Esophagus squamous epithelium (tissue), 5 donors: ENCODE measurements at regions not wholly inside any gene's neighbourhood (a gene's known extent, or its start where the extent isn't known, plus 50 kb on each side); places are given as distances from the start of the nearest gene placed in this dataset.

Experiments used
- DNase-seq: peaks from one replicate; lab custom pipeline; 2025; lab: John Stamatoyannopoulos, UW
- H3K27ac ChIP-seq, 4 donors: fragments of 200-600 bp; sonication (generic); one replicate each; pipeline ENCODE4 v1.5.1; 2016 to 2019; ENCODE audit warnings: mild to moderate bottlenecking in 1 of 4
- H3K27me3 ChIP-seq, 4 donors: fragments of 200-600 bp; sonication (generic); 1 replicate in 3 of 4; 2 replicates in 1 of 4; pipeline versions ENCODE4 v1.5.1 to v1.6.0; 2017 to 2021; ENCODE audit warnings: antibody characterized with exemption in 1 of 4
- H3K36me3 ChIP-seq, 3 donors: fragments of 200-600 bp; sonication (generic); one replicate each; pipeline ENCODE4 v1.5.1; 2016 to 2019
- H3K4me1 ChIP-seq, 3 donors: fragments of 200-600 bp; sonication (generic); one replicate each; pipeline ENCODE4 v1.5.1; 2017 to 2019
- H3K4me3 ChIP-seq, 4 donors: fragments of 200-600 bp; sonication (generic); 1 replicate in 3 of 4; 2 replicates in 1 of 4; pipeline ENCODE4 v1.5.1; 2016 to 2019; ENCODE audit warnings: mild to moderate bottlenecking in 2 of 4, moderate library complexity in 1 of 4
- H3K9me3 ChIP-seq, 3 donors: fragments of 200-600 bp; sonication (generic); one replicate each; pipeline ENCODE4 v1.5.1; 2016 to 2019
- CTCF ChIP-seq, 6 experiments: fragments of 450-650 bp in 4 of 6; fragments of 200-600 bp in 2 of 6; sonication (generic) in 2 of 6; IDR thresholded peaks; one replicate each; pipeline ENCODE4 v1.5.1; 2016 to 2019; ENCODE audit warnings: antibody characterized with exemption in 6 of 6, mild to moderate bottlenecking in 4 of 6, moderate library complexity in 4 of 6
- POLR2A ChIP-seq, 4 donors: fragments of 450-650 bp; IDR thresholded peaks; one replicate each; pipeline ENCODE4 v1.6.1; 2017; ENCODE audit warnings: antibody characterized with exemption in 4 of 4, mild to moderate bottlenecking in 4 of 4, moderate library complexity in 3 of 4
- WGBS, 2 donors: methylation state at CpG; one replicate each; pipeline ENCODE4 v1.1.5; 2018; 5-methylcytosine and 5-hydroxymethylcytosine counted together
- intact Hi-C: fragments of 100-400 bp; cut with DNase I; formaldehyde crosslinking; loops from one replicate; pipeline ENCODE4 v1.15.0; 2022
- donor health status: DM: yes; HTN: yes; CAD: no.

GRCh38 chr15:47955021-47955420 is 165.8 kb upstream of the SLC24A5 start:
- Histone ChIP-seq H3K9me3 (no peaks in the 10 kb centered on the region), H3K36me3 (no peaks in the 10 kb centered on the region), H3K27me3 (peaks cover 0 to 46% (median 0%) of the 10 kb centered on the region in 4 donors), H3K27ac (no peak overlapping the region), H3K4me1 (no peaks in the 10 kb centered on the region), H3K4me3 (no peak overlapping the region)
- TF ChIP-seq POLR2A (IDR thresholded peaks at IDR 0.05) (no peak), CTCF (IDR thresholded peaks at IDR 0.05) (no peak)
- 85 to 89% methylated on average over 4 of the region's 4 CpGs for WGBS, 2 donors
- DNase-seq, result no peak
- intact Hi-C loops, result no loop called here

- no peak for DNase-seq
- 47 to 58% methylated on average over 5 of the region's 5 CpGs for WGBS, 2 donors
- H3K27me3 ChIP-seq, result peaks cover 0 to 48% (median 0%) of the 10 kb centered on the region in 4 donors
- H3K4me3 ChIP-seq, result no peak overlapping the region
- intact Hi-C loops, result no loop called here
- peaks cover 0 to 18% (median 0%) of the 10 kb centered on the region in 3 donors for H3K4me1 ChIP-seq
- H3K27ac ChIP-seq, result no peak overlapping the region
- TF ChIP-seq POLR2A (IDR thresholded peaks at IDR 0.05) (no peak), CTCF (IDR thresholded peaks at IDR 0.05) (no peak)
- no peaks in the 10 kb centered on the region for H3K36me3 ChIP-seq
- H3K9me3 ChIP-seq, result no peaks in the 10 kb centered on the region
Measured at GRCh38 chr15:47959617-47960413, 161.0 kb upstream of the SLC24A5 start.

- H3K4me3 ChIP-seq, result no peak overlapping the region
- H3K9me3 ChIP-seq, result no peaks in the 10 kb centered on the region
- peaks cover 0 to 18% (median 0%) of the 10 kb centered on the region in 3 donors for H3K4me1 ChIP-seq
- no peak for TF ChIP-seq CTCF (IDR thresholded peaks at IDR 0.05)
- TF ChIP-seq POLR2A (IDR thresholded peaks at IDR 0.05), result no peak
- 56 to 63% methylated on average over 9 of the region's 9 CpGs for WGBS, 2 donors
- intact Hi-C loops, result no loop called here
- no peaks in the 10 kb centered on the region for H3K36me3 ChIP-seq
- peaks cover 0 to 60% (median 0%) of the 10 kb centered on the region in 4 donors for H3K27me3 ChIP-seq
- DNase-seq, result no peak
- no peak overlapping the region for H3K27ac ChIP-seq
Measured at GRCh38 chr15:47961401-47962090, 159.2 kb upstream of the SLC24A5 start.

GRCh38 chr15:47963265-47963664 is 157.5 kb upstream of the SLC24A5 start:
- Histone ChIP-seq H3K4me3 (no peak overlapping the region), H3K27ac (no peak overlapping the region), H3K36me3 (no peaks in the 10 kb centered on the region), H3K4me1 (peaks cover 0 to 18% (median 0%) of the 10 kb centered on the region in 3 donors), H3K9me3 (no peaks in the 10 kb centered on the region), H3K27me3 (peaks cover 0 to 74% (median 0%) of the 10 kb centered on the region in 4 donors)
- TF ChIP-seq CTCF (IDR thresholded peaks at IDR 0.05), result no peak
- no peak for TF ChIP-seq POLR2A (IDR thresholded peaks at IDR 0.05)
- intact Hi-C loops, result no loop called here
- DNase-seq, result no peak
- 51 to 53% methylated on average over 4 of the region's 4 CpGs for WGBS, 2 donors

- intact Hi-C loops, result no loop called here
- DNase-seq, result no peak
- 40 to 48% methylated on average over 2 of the region's 2 CpGs for WGBS, 2 donors
Measured at GRCh38 chr15:47964229-47964628, 156.6 kb upstream of the SLC24A5 start.

More at GRCh38 chr15:47964229-47964628, 156.6 kb upstream of the SLC24A5 start:
- H3K27ac ChIP-seq, result no peak overlapping the region
- TF ChIP-seq CTCF (IDR thresholded peaks at IDR 0.05), result no peak
- no peak for TF ChIP-seq POLR2A (IDR thresholded peaks at IDR 0.05)
- no peaks in the 10 kb centered on the region for H3K9me3 ChIP-seq
- H3K36me3 ChIP-seq, result no peaks in the 10 kb centered on the region
- H3K4me1 ChIP-seq, result peaks cover 0 to 18% (median 0%) of the 10 kb centered on the region in 3 donors
- no peak overlapping the region for H3K4me3 ChIP-seq
- peaks cover 0 to 78% (median 0%) of the 10 kb centered on the region in 4 donors for H3K27me3 ChIP-seq
